HCT116 (cell line): ENCODE measurements at regions not wholly inside any gene's neighbourhood (a gene's known extent, or its start where the extent isn't known, plus 50 kb on each side); places are given as distances from the start of the nearest gene placed in this dataset.

Source experiments
- ATAC-seq: fragments of 200-7000 bp; cut with Tn5 transposase; 2 replicates; pipeline ENCODE4 v1.9.1; 2020; ENCODE audit warnings: mild to moderate bottlenecking, moderate library complexity
- BruUV-seq: library from RNA; stranded (reverse); fragments of 400-500 nt; replicated peaks from 2 replicates; lab custom pipeline; 2021; lab: Mats Ljungman, UMichigan
- CTCF ChIA-PET: fragments of 300-600 bp; sonication (Branson Sonifier 250); formaldehyde crosslinking; loops from one replicate; lab custom pipeline; 2021; ENCODE audit warnings: antibody characterized with exemption; lab: Charles Lee
- POLR2A ChIA-PET: fragments of 300-600, 350-600 bp; sonication (Branson Sonifier 250); formaldehyde crosslinking; loops from one replicate; lab custom pipeline; 2021; ENCODE audit warnings: antibody characterized with exemption; lab: Charles Lee
- RAD21 ChIA-PET, 2 experiments: fragments of 300-600 bp; sonication (Branson Sonifier 250); formaldehyde crosslinking; loops; one replicate each; lab custom pipeline; 2023; ENCODE audit warnings: low total read pairs in 2 of 2; ENCODE audit not compliant: uncharacterized antibody in 2 of 2, unreplicated experiment in 2 of 2, low non-redundant PET in 1 of 2; lab: Charles Lee
- DNase-seq: peaks from one replicate; pipeline ENCODE4 v3.0.0-alpha.2; 2010; ENCODE audit warnings: low read depth, low spot score
- H2AFZ ChIP-seq: fragments of 200-600 bp; shearing (Covaris generic), sonication (generic); 2 replicates; pipeline ENCODE4 v1.6.1; 2017; ENCODE audit warnings: low read depth, mixed run types, mixed read lengths, antibody characterized with exemption, low read length; ENCODE audit not compliant: poor library complexity, severe bottlenecking
- H3K27ac ChIP-seq: 2 replicates; pipeline ENCODE4 v1.5.1; 2012; ENCODE audit warnings: low read depth, low read length
- H3K27me3 ChIP-seq: fragments of 200-600 bp; sonication (generic); 2 replicates; pipeline ENCODE4 v1.6.1; 2016; ENCODE audit warnings: mixed run types, low read length, mixed read lengths; ENCODE audit not compliant: insufficient read depth
- H3K36me3 ChIP-seq, 2 experiments: fragments of 200-500 bp in 1 of 2; fragments of 200-600 bp in 1 of 2; sonication (Bioruptor generic) in 1 of 2; sonication (generic) in 1 of 2; 2 replicates each; pipeline versions ENCODE4 v1.5.1 to v1.6.1; 2014 to 2016; ENCODE audit warnings: low read length in 2 of 2, inconsistent platforms in 1 of 2, mixed read lengths in 1 of 2, mixed run types in 1 of 2; ENCODE audit not compliant: insufficient read depth in 2 of 2, control insufficient read depth in 1 of 2
- H3K4me1 ChIP-seq, 2 experiments: fragments of 200-600 bp in 1 of 2; sonication (generic) in 1 of 2; 2 replicates each; pipeline versions ENCODE4 v1.5.1 to v1.6.1; 2012 to 2017; ENCODE audit warnings: low read length in 2 of 2, inconsistent platforms in 1 of 2, mild to moderate bottlenecking in 1 of 2, mixed read lengths in 1 of 2, mixed run types in 1 of 2, moderate library complexity in 1 of 2; ENCODE audit not compliant: insufficient read depth in 2 of 2, control insufficient read depth in 1 of 2
- H3K4me2 ChIP-seq: fragments of 200-600 bp; sonication (generic); 2 replicates; pipeline ENCODE4 v1.6.1; 2017; ENCODE audit warnings: mixed run types, low read length, mixed read lengths
- H3K4me3 ChIP-seq, 2 experiments: fragments of 200-600 bp in 1 of 2; sonication (generic) in 1 of 2; replicated peaks in 1 of 2; 2 replicates each; pipeline ENCODE4 v1.5.1; 2011 to 2016; ENCODE audit warnings: low read length in 2 of 2, control low read depth in 1 of 2, low read depth in 1 of 2, mild to moderate bottlenecking in 1 of 2, mixed read lengths in 1 of 2, mixed run types in 1 of 2
- H3K79me2 ChIP-seq: fragments of 200-600 bp; sonication (generic); 2 replicates; pipeline ENCODE4 v1.6.1; 2017; ENCODE audit warnings: mild to moderate bottlenecking, mixed run types, low read length, moderate library complexity, mixed read lengths; ENCODE audit not compliant: insufficient read depth
- H3K9ac ChIP-seq: fragments of 200-600 bp; sonication (generic); 2 replicates; pipeline ENCODE4 v1.6.1; 2016; ENCODE audit warnings: low read length, mixed read lengths
- H3K9me2 ChIP-seq: fragments of 200-600 bp; sonication (generic), shearing (Covaris generic); 2 replicates; pipeline ENCODE4 v1.6.1; 2017; ENCODE audit warnings: mixed run types, mild to moderate bottlenecking, moderate library complexity; ENCODE audit not compliant: insufficient read depth
- H3K9me3 ChIP-seq, 2 experiments: fragments of 200-500 bp in 1 of 2; fragments of 200-600 bp in 1 of 2; sonication (Bioruptor generic) in 1 of 2; sonication (generic) in 1 of 2; 2 replicates each; pipeline ENCODE4 v1.6.1; 2014 to 2017; ENCODE audit warnings: low read length in 2 of 2, mixed read lengths in 2 of 2, inconsistent platforms in 1 of 2, low read depth in 1 of 2, mild to moderate bottlenecking in 1 of 2, mixed run types in 1 of 2, moderate library complexity in 1 of 2; ENCODE audit not compliant: control insufficient read depth in 1 of 2, insufficient read depth in 1 of 2
- H4K20me1 ChIP-seq: fragments of 200-600 bp; sonication (generic), shearing (Covaris generic); 2 replicates; pipeline ENCODE4 v1.6.1; 2017; ENCODE audit warnings: mixed run types, mild to moderate bottlenecking, moderate library complexity; ENCODE audit not compliant: insufficient read depth
- CEBPB ChIP-seq: IDR thresholded peaks from 2 replicates; pipeline ENCODE4 v1.6.1; 2012; ENCODE audit warnings: low read depth
- CTCF ChIP-seq, 3 experiments: fragments of 200-600 bp in 1 of 3; sonication (generic) in 1 of 3; IDR thresholded peaks in 2 of 3; conservative IDR thresholded peaks in 1 of 3; 2 replicates each; pipeline ENCODE4 v1.5.1; 2012 to 2017; ENCODE audit warnings: low read depth in 2 of 3, low read length in 2 of 3, antibody characterized with exemption in 1 of 3, borderline replicate concordance in 1 of 3, control low read depth in 1 of 3, mild to moderate bottlenecking in 1 of 3, mixed read lengths in 1 of 3, mixed run types in 1 of 3, moderate library complexity in 1 of 3; ENCODE audit not compliant: insufficient read depth in 1 of 3
- ELF1 ChIP-seq: IDR thresholded peaks from 2 replicates; pipeline ENCODE4 v1.6.1; 2012; ENCODE audit warnings: low read depth, borderline replicate concordance
- EZH2phosphoT487 ChIP-seq: fragments of 200-600 bp; IDR thresholded peaks from 2 replicates; pipeline ENCODE4 v1.6.1; 2018; ENCODE audit warnings: antibody characterized with exemption, borderline replicate concordance
- FOSL1 ChIP-seq: IDR thresholded peaks from 2 replicates; pipeline ENCODE4 v1.6.1; 2012; ENCODE audit warnings: low read depth
- JUND ChIP-seq: IDR thresholded peaks from 2 replicates; pipeline ENCODE4 v1.6.1; 2012
- POLR2A ChIP-seq: IDR thresholded peaks from 2 replicates; pipeline ENCODE4 v1.7.0; 2011; ENCODE audit warnings: borderline replicate concordance; ENCODE audit not compliant: insufficient read depth, insufficient read length; ENCODE audit errors: extremely low read depth
- RAD21 ChIP-seq: IDR thresholded peaks from 2 replicates; pipeline ENCODE4 v1.6.1; 2012; ENCODE audit warnings: low read depth, mild to moderate bottlenecking
- REST ChIP-seq: IDR thresholded peaks from 2 replicates; pipeline ENCODE4 v1.6.1; 2012; ENCODE audit warnings: low read depth
- SIN3A ChIP-seq: IDR thresholded peaks from 2 replicates; pipeline ENCODE4 v1.6.1; 2012; ENCODE audit warnings: low read depth
- SP1 ChIP-seq: IDR thresholded peaks from 2 replicates; pipeline ENCODE4 v1.6.1; 2012; ENCODE audit warnings: low read depth
- TCF7L2 ChIP-seq: IDR thresholded peaks from 2 replicates; pipeline ENCODE4 v1.7.0; 2011; ENCODE audit warnings: borderline replicate concordance, inconsistent platforms; ENCODE audit not compliant: insufficient read depth, insufficient read length; ENCODE audit errors: extremely low read depth
- YY1 ChIP-seq: IDR thresholded peaks from 2 replicates; pipeline ENCODE4 v1.6.1; 2011; ENCODE audit warnings: low read length, low read depth, moderate library complexity, mild to moderate bottlenecking; ENCODE audit not compliant: insufficient replicate concordance; ENCODE audit errors: extremely low read depth
- ZFX ChIP-seq: fragments of 450-650 bp; IDR thresholded peaks from 2 replicates; pipeline ENCODE4 v1.6.1; 2017
- intact Hi-C: fragments of 100-400 bp; cut with micrococcal nuclease; formaldehyde crosslinking; loops from 2 replicates; pipeline ENCODE4 v1.10.0; 2022
- TF ChIP-seq, protein P1 (sequence below): IDR thresholded peaks from 2 replicates; pipeline ENCODE4 v1.6.1; 2011; ENCODE audit warnings: mild to moderate bottlenecking, low read length, moderate library complexity; ENCODE audit not compliant: insufficient replicate concordance; ENCODE audit errors: extremely low read depth
- TF ChIP-seq, protein P2 (sequence below): IDR thresholded peaks from 2 replicates; pipeline ENCODE4 v1.6.1; 2012

GRCh38 chr3:82977871-82978270 is 1216.4 kb upstream of the GBE1 start:
- Histone ChIP-seq H3K4me1 (no peaks in the 10 kb centered on the region), H3K4me3 (no peak overlapping the region), H3K9me2 (no peaks in the 10 kb centered on the region), H3K27ac (no peak overlapping the region), H3K9me3 (peaks cover 0 to 5% of the 10 kb centered on the region in 2 experiments; a peak in 3 of 4 replicates), H4K20me1 (no peaks in the 10 kb centered on the region), H3K4me2 (no peak overlapping the region), H3K9ac (no peak overlapping the region), H2AFZ (no peak overlapping the region), H3K36me3 (no peaks in the 10 kb centered on the region), H3K27me3 (no peaks in the 10 kb centered on the region), H3K79me2 (no peaks in the 10 kb centered on the region)
- no peak for ATAC-seq
- ChIA-PET POLR2A (no interaction called here), RAD21 (no interaction called here), CTCF (no interaction called here)
- no peak for DNase-seq
- TF ChIP-seq SIN3A = no peak
- TF ChIP-seq ELF1 = no peak
- no peak for TF ChIP-seq REST
- TF ChIP-seq POLR2A = no peak
- TF ChIP-seq SP1 = no peak
- TF ChIP-seq FOSL1 = no peak
- TF ChIP-seq YY1 = no peak
- no peak for TF ChIP-seq CTCF (IDR thresholded peaks at IDR 0.05 in 2 of 3, conservative IDR thresholded peaks at IDR 0.05 in 1 of 3; ENCODE audit: borderline replicate concordance in 1 of 3, insufficient read depth in 1 of 3, low read depth in 2 of 3, low read length in 2 of 3)
- no peak for TF ChIP-seq TCF7L2
- TF ChIP-seq, protein P1, sequence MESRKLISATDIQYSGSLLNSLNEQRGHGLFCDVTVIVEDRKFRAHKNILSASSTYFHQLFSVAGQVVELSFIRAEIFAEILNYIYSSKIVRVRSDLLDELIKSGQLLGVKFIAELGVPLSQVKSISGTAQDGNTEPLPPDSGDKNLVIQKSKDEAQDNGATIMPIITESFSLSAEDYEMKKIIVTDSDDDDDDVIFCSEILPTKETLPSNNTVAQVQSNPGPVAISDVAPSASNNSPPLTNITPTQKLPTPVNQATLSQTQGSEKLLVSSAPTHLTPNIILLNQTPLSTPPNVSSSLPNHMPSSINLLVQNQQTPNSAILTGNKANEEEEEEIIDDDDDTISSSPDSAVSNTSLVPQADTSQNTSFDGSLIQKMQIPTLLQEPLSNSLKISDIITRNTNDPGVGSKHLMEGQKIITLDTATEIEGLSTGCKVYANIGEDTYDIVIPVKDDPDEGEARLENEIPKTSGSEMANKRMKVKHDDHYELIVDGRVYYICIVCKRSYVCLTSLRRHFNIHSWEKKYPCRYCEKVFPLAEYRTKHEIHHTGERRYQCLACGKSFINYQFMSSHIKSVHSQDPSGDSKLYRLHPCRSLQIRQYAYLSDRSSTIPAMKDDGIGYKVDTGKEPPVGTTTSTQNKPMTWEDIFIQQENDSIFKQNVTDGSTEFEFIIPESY = no peak
- TF ChIP-seq CEBPB = no peak
- no peak for TF ChIP-seq RAD21
- TF ChIP-seq, protein P2, sequence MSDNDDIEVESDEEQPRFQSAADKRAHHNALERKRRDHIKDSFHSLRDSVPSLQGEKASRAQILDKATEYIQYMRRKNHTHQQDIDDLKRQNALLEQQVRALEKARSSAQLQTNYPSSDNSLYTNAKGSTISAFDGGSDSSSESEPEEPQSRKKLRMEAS = no peak
- TF ChIP-seq ZFX = no peak
- TF ChIP-seq EZH2phosphoT487 = no peak
- TF ChIP-seq JUND = no peak
- intact Hi-C loops = no loop called here
- BruUV-seq = no TSS peak
